Right atrium auricular region (tissue), 2 donors: ENCODE measurements at regions not wholly inside any gene's neighbourhood (a gene's known extent, or its start where the extent isn't known, plus 50 kb on each side); places are given as distances from the start of the nearest gene placed in this dataset.
"Not testable (repeated sequence)": the region's sequence is repeated elsewhere in the genome, so short reads cannot be mapped to it uniquely, and the experiment has no call there.

Experiments
- DNase-seq: peaks from one replicate; pipeline ENCODE4 v3.0.0-alpha.2; 2019; ENCODE audit warnings: low spot score
- H3K27ac ChIP-seq, 2 donors: fragments of 200-600 bp; sonication (generic); 1 replicate in 1 of 2; 2 replicates in 1 of 2; pipeline ENCODE4 v1.5.1; 2016 to 2019
- H3K27me3 ChIP-seq, 2 donors: fragments of 200-600 bp; sonication (generic); one replicate each; pipeline versions ENCODE4 v1.5.1 to v1.6.0; 2017 to 2019
- H3K36me3 ChIP-seq: fragments of 200-600 bp; sonication (generic); one replicate; pipeline ENCODE4 v1.5.1; 2016
- H3K4me1 ChIP-seq, 2 donors: fragments of 200-600 bp; sonication (generic); one replicate each; pipeline versions ENCODE4 v1.5.1 to v1.6.0; 2017 to 2019
- H3K4me3 ChIP-seq, 2 donors: fragments of 200-600 bp; sonication (generic); 1 replicate in 1 of 2; 2 replicates in 1 of 2; pipeline ENCODE4 v1.5.1; 2017 to 2019; ENCODE audit warnings: mild to moderate bottlenecking in 1 of 2, moderate library complexity in 1 of 2
- H3K9me3 ChIP-seq, 2 donors: fragments of 200-600 bp; sonication (generic); one replicate each; pipeline ENCODE4 v1.5.1; 2019
- CTCF ChIP-seq, 2 donors: fragments of 200-600 bp; sonication (generic); IDR thresholded peaks; one replicate each; pipeline ENCODE4 v1.5.1; 2019; ENCODE audit warnings: antibody characterized with exemption in 2 of 2

GRCh38 chr3:5499404-5499803 lies 311.9 kb downstream of the EDEM1 start:
- Histone ChIP-seq H3K36me3 (no peaks in the 10 kb centered on the region), H3K27me3 (no peaks in the 10 kb centered on the region), H3K4me3 (no peak overlapping the region), H3K9me3 (no peaks in the 10 kb centered on the region), H3K27ac (no peak overlapping the region), H3K4me1 (no peaks in the 10 kb centered on the region)
- no peak for TF ChIP-seq CTCF (IDR thresholded peaks at IDR 0.05)
- no peak for DNase-seq

GRCh38 chr3:5503136-5503535 lies 315.6 kb downstream of the EDEM1 start:
- no peak for TF ChIP-seq CTCF (IDR thresholded peaks at IDR 0.05)
- H3K27me3 ChIP-seq: no peaks in the 10 kb centered on the region
- no peak for DNase-seq
- no peak overlapping the region for H3K4me3 ChIP-seq
- no peaks in the 10 kb centered on the region for H3K4me1 ChIP-seq
- H3K36me3 ChIP-seq: no peaks in the 10 kb centered on the region
- H3K27ac ChIP-seq: no peak overlapping the region
- H3K9me3 ChIP-seq: no peaks in the 10 kb centered on the region

GRCh38 chr3:5504135-5504534 lies 316.6 kb downstream of the EDEM1 start:
- Histone ChIP-seq H3K36me3 (no peaks in the 10 kb centered on the region), H3K27ac (no peak overlapping the region), H3K27me3 (no peaks in the 10 kb centered on the region), H3K4me3 (no peak overlapping the region), H3K9me3 (peaks cover 0 to 2% of the 10 kb centered on the region in 2 donors), H3K4me1 (no peaks in the 10 kb centered on the region)
- no peak for TF ChIP-seq CTCF (IDR thresholded peaks at IDR 0.05)
- no peak for DNase-seq

- DNase-seq: no peak
- Histone ChIP-seq H3K4me3 (no peak overlapping the region), H3K9me3 (peaks cover 0 to 5% of the 10 kb centered on the region in 2 donors), H3K27me3 (no peaks in the 10 kb centered on the region), H3K36me3 (no peaks in the 10 kb centered on the region), H3K4me1 (no peaks in the 10 kb centered on the region), H3K27ac (no peak overlapping the region)
- no peak for TF ChIP-seq CTCF (IDR thresholded peaks at IDR 0.05)
These were observed 317.7 kb downstream of the EDEM1 start for GRCh38 chr3:5505163-5505562.

- H3K27ac ChIP-seq: no peak overlapping the region
These were observed 318.5 kb downstream of the EDEM1 start for GRCh38 chr3:5505997-5506396.

GRCh38 chr3:5508860-5509259 lies 321.4 kb downstream of the EDEM1 start:
- not testable (repeated sequence) for H3K4me1 ChIP-seq, H3K9me3 ChIP-seq, H3K36me3 ChIP-seq, H3K4me3 ChIP-seq, DNase-seq, H3K27me3 ChIP-seq, H3K27ac ChIP-seq

More at GRCh38 chr3:5505997-5506396, 318.5 kb downstream of the EDEM1 start:
- H3K27me3 ChIP-seq: no peaks in the 10 kb centered on the region
- H3K4me3 ChIP-seq: no peak overlapping the region
- no peak for DNase-seq
- H3K36me3 ChIP-seq: no peaks in the 10 kb centered on the region
- H3K9me3 ChIP-seq: peaks cover 0 to 5% of the 10 kb centered on the region in 2 donors
- no peak for TF ChIP-seq CTCF (IDR thresholded peaks at IDR 0.05)
- H3K4me1 ChIP-seq: no peaks in the 10 kb centered on the region
